Naive thymus-derived CD8-positive, alpha-beta T cell (primary cell): ENCODE measurements at regions not wholly inside any gene's neighbourhood (a gene's known extent, or its start where the extent isn't known, plus 50 kb on each side); places are given as distances from the start of the nearest gene placed in this dataset.
A peak's percentile ranks its signal among the peaks of the same experiment; 100 is the strongest.

ENCODE experiments used
- ATAC-seq, 2 donors: fragments of 150-1000 bp; cut with Tn5 transposase in 1 of 2; sonication (Bioruptor Pico), chemical (Tn5 transposase) in 1 of 2; 1 replicate in 1 of 2; 2 replicates in 1 of 2; pipeline ENCODE4 v1.10.0; 2021; ENCODE audit warnings: mild to moderate bottlenecking in 2 of 2, moderate library complexity in 2 of 2
- POLR2A ChIA-PET: fragments of 350-600 bp; sonication (Branson Sonifier 250); formaldehyde crosslinking; loops from one replicate; lab custom pipeline; 2021; ENCODE audit warnings: antibody characterized with exemption; lab: Charles Lee
- DNase-seq, 10 donors: peaks; one replicate each; pipeline versions ENCODE4 v3.0.0 to v3.0.0-alpha.2; 2020 to 2022
- H3K27ac Mint-ChIP-seq, 10 donors: one replicate each; pipeline ENCODE4 v1.8.0; 2020 to 2022; ENCODE audit warnings: mild to moderate bottlenecking in 10 of 10, mixed read lengths in 10 of 10, moderate library complexity in 4 of 10, inconsistent platforms in 1 of 10
- H3K27me3 Mint-ChIP-seq, 5 donors: one replicate each; pipeline ENCODE4 v1.8.0; 2021 to 2022; ENCODE audit warnings: mixed read lengths in 5 of 5
- H3K36me3 Mint-ChIP-seq, 3 donors: one replicate each; pipeline ENCODE4 v1.8.0; 2020 to 2022; ENCODE audit warnings: mixed read lengths in 3 of 3, mild to moderate bottlenecking in 2 of 3, inconsistent platforms in 1 of 3
- H3K4me1 Mint-ChIP-seq, 4 donors: one replicate each; pipeline ENCODE4 v1.8.0; 2021 to 2022; ENCODE audit warnings: mixed read lengths in 4 of 4
- H3K4me3 Mint-ChIP-seq, 10 donors: one replicate each; pipeline ENCODE4 v1.8.0; 2020 to 2022; ENCODE audit warnings: mild to moderate bottlenecking in 10 of 10, mixed read lengths in 10 of 10, moderate library complexity in 6 of 10, inconsistent platforms in 1 of 10
- H3K9me3 Mint-ChIP-seq, 9 donors: one replicate each; pipeline ENCODE4 v1.8.0; 2020 to 2022; ENCODE audit warnings: mixed read lengths in 9 of 9, mild to moderate bottlenecking in 3 of 9, inconsistent platforms in 1 of 9, moderate library complexity in 1 of 9

- H3K9me3 Mint-ChIP-seq = peaks cover 0 to 33% (median 8%) of the 10 kb centered on the region in 9 donors
- peak overlapping the region in 2 of 10 donors; percentile 44 to 69 for H3K27ac Mint-ChIP-seq
- peaks cover 5 to 26% (median 11%) of the 10 kb centered on the region in 4 donors for H3K4me1 Mint-ChIP-seq
- DNase-seq (no peak), ATAC-seq (no peak)
- H3K36me3 Mint-ChIP-seq = peaks cover 4 to 12% (median 4%) of the 10 kb centered on the region in 3 donors
- H3K4me3 Mint-ChIP-seq = no peak overlapping the region
- POLR2A ChIA-PET = interaction anchor here (0.6 kb wide), 1 partner anchor 457 kb away, joined by 3 read pairs; no protein-coding TSS in a partner anchor
- no peaks in the 10 kb centered on the region for H3K27me3 Mint-ChIP-seq
Measured at GRCh38 chr9:20291201-20291600, 331.1 kb downstream of the MLLT3 start.

- ATAC-seq (no peak), DNase-seq (no peak)
- POLR2A ChIA-PET = interaction anchor here (0.7 to 1.1 kb wide), 2 partner anchors 11 to 24 kb away, joined by 3 read pairs; no protein-coding TSS in a partner anchor
- H3K4me1 Mint-ChIP-seq = peaks cover 14 to 36% (median 19%) of the 10 kb centered on the region in 4 donors
- no peaks in the 10 kb centered on the region for H3K27me3 Mint-ChIP-seq
- H3K4me3 Mint-ChIP-seq = no peak overlapping the region
- H3K27ac Mint-ChIP-seq = no peak overlapping the region
- peaks cover 0 to 33% (median 8%) of the 10 kb centered on the region in 9 donors for H3K9me3 Mint-ChIP-seq
- H3K36me3 Mint-ChIP-seq = peaks cover 4 to 12% (median 4%) of the 10 kb centered on the region in 3 donors
Measured at GRCh38 chr9:20290257-20290656, 332.0 kb downstream of the MLLT3 start.

GRCh38 chr9:20289423-20290010 lies 332.8 kb downstream of the MLLT3 start:
- Mint-ChIP-seq H3K27me3 (no peaks in the 10 kb centered on the region), H3K9me3 (peaks cover 0 to 31% (median 8%) of the 10 kb centered on the region in 9 donors), H3K4me3 (no peak overlapping the region), H3K4me1 (peaks cover 14 to 37% (median 20%) of the 10 kb centered on the region in 4 donors), H3K27ac (no peak overlapping the region), H3K36me3 (peaks cover 4 to 12% (median 4%) of the 10 kb centered on the region in 3 donors)
- POLR2A ChIA-PET = interaction anchor here (0.7 to 1.1 kb wide), 2 partner anchors 10 to 25 kb away, joined by 3 read pairs; no protein-coding TSS in a partner anchor
- DNase-seq (no peak), ATAC-seq (no peak)

GRCh38 chr9:20286969-20287368 lies 335.3 kb downstream of the MLLT3 start:
- ATAC-seq (no peak), DNase-seq (no peak)
- Mint-ChIP-seq H3K27me3 (no peaks in the 10 kb centered on the region), H3K9me3 (peaks cover 0 to 17% (median 7%) of the 10 kb centered on the region in 9 donors), H3K4me1 (peaks cover 14 to 37% (median 20%) of the 10 kb centered on the region in 4 donors), H3K4me3 (no peak overlapping the region), H3K27ac (peak overlapping the region in 1 of 10 donors; percentile 29), H3K36me3 (peaks cover 4 to 12% (median 4%) of the 10 kb centered on the region in 3 donors)
- POLR2A ChIA-PET = no interaction called here

GRCh38 chr9:20286154-20286700 lies 336.1 kb downstream of the MLLT3 start:
- H3K4me3 Mint-ChIP-seq = peak overlapping the region in 1 of 10 donors; percentile 11
- no peaks in the 10 kb centered on the region for H3K27me3 Mint-ChIP-seq
- POLR2A ChIA-PET = interaction anchor here (0.9 kb wide), 1 partner anchor 36 kb away, joined by 4 read pairs; no protein-coding TSS in a partner anchor
- no peak for ATAC-seq
- H3K27ac Mint-ChIP-seq = peak overlapping the region in 1 of 10 donors; percentile 7
- peaks cover 0 to 13% (median 3%) of the 10 kb centered on the region in 9 donors for H3K9me3 Mint-ChIP-seq
- peaks cover 14 to 37% (median 20%) of the 10 kb centered on the region in 4 donors for H3K4me1 Mint-ChIP-seq
- DNase-seq = no peak
- peaks cover 3 to 12% (median 4%) of the 10 kb centered on the region in 3 donors for H3K36me3 Mint-ChIP-seq

GRCh38 chr9:20284601-20285289 lies 337.6 kb downstream of the MLLT3 start:
- peaks cover 0 to 12% (median 3%) of the 10 kb centered on the region in 3 donors for H3K36me3 Mint-ChIP-seq
- peaks cover 11 to 29% (median 24%) of the 10 kb centered on the region in 4 donors for H3K4me1 Mint-ChIP-seq
- POLR2A ChIA-PET = interaction anchor here (0.9 to 1.2 kb wide), 2 partner anchors 10 to 14 kb away, joined by 3 read pairs; no protein-coding TSS in a partner anchor
- H3K4me3 Mint-ChIP-seq = no peak overlapping the region
- DNase-seq (no peak), ATAC-seq (no peak)
- H3K27ac Mint-ChIP-seq = peak overlapping the region in 1 of 10 donors; percentile 8
- no peaks in the 10 kb centered on the region for H3K27me3 Mint-ChIP-seq
- peaks cover 0 to 11% (median 3%) of the 10 kb centered on the region in 9 donors for H3K9me3 Mint-ChIP-seq

- H3K27me3 Mint-ChIP-seq = no peaks in the 10 kb centered on the region
- no peak overlapping the region for H3K4me3 Mint-ChIP-seq
- POLR2A ChIA-PET = interaction anchor here (0.5 to 1.5 kb wide), 2 partner anchors 10 to 326 kb away, joined by 3 read pairs; no protein-coding TSS in a partner anchor
- no peak overlapping the region for H3K27ac Mint-ChIP-seq
- peaks cover 0 to 24% (median 8%) of the 10 kb centered on the region in 9 donors for H3K9me3 Mint-ChIP-seq
- peaks cover 0 to 17% (median 9%) of the 10 kb centered on the region in 3 donors for H3K36me3 Mint-ChIP-seq
- DNase-seq (no peak), ATAC-seq (no peak)
- H3K4me1 Mint-ChIP-seq = peaks cover 2 to 7% (median 4%) of the 10 kb centered on the region in 4 donors
Measured at GRCh38 chr9:20280330-20280729, 342.0 kb downstream of the MLLT3 start.

GRCh38 chr9:20276762-20277161 lies 345.5 kb downstream of the MLLT3 start:
- H3K9me3 Mint-ChIP-seq = peaks cover 0 to 24% (median 8%) of the 10 kb centered on the region in 9 donors
- DNase-seq = no peak
- peaks cover 0 to 19% (median 9%) of the 10 kb centered on the region in 3 donors for H3K36me3 Mint-ChIP-seq
- no peak overlapping the region for H3K4me3 Mint-ChIP-seq
- no peak overlapping the region for H3K27ac Mint-ChIP-seq
- POLR2A ChIA-PET = no interaction called here
- no peaks in the 10 kb centered on the region for H3K27me3 Mint-ChIP-seq
- H3K4me1 Mint-ChIP-seq = peaks cover 3 to 7% (median 5%) of the 10 kb centered on the region in 4 donors
- ATAC-seq = no peak

- POLR2A ChIA-PET = no interaction called here
- no peaks in the 10 kb centered on the region for H3K27me3 Mint-ChIP-seq
- H3K36me3 Mint-ChIP-seq = peaks cover 0 to 6% (median 5%) of the 10 kb centered on the region in 3 donors
- ATAC-seq (no peak), DNase-seq (no peak)
- H3K27ac Mint-ChIP-seq = peak overlapping the region in 1 of 10 donors; percentile 44
- peaks cover 7 to 22% (median 10%) of the 10 kb centered on the region in 4 donors for H3K4me1 Mint-ChIP-seq
- peaks cover 0 to 11% (median 6%) of the 10 kb centered on the region in 9 donors for H3K9me3 Mint-ChIP-seq
- no peak overlapping the region for H3K4me3 Mint-ChIP-seq
Measured at GRCh38 chr9:20271723-20272122, 350.6 kb downstream of the MLLT3 start.

GRCh38 chr9:20271096-20271495 lies 351.2 kb downstream of the MLLT3 start:
- H3K36me3 Mint-ChIP-seq = peaks cover 0 to 9% (median 8%) of the 10 kb centered on the region in 3 donors
- peaks cover 0 to 12% (median 6%) of the 10 kb centered on the region in 9 donors for H3K9me3 Mint-ChIP-seq
- DNase-seq (peak in 2 of 10 donors; percentile 6 to 12), ATAC-seq (peak in 1 of 2 donors; percentile 39)
- POLR2A ChIA-PET = no interaction called here
- H3K27me3 Mint-ChIP-seq = no peaks in the 10 kb centered on the region
- no peak overlapping the region for H3K4me3 Mint-ChIP-seq
- H3K27ac Mint-ChIP-seq = no peak overlapping the region
- H3K4me1 Mint-ChIP-seq = peaks cover 7 to 22% (median 11%) of the 10 kb centered on the region in 4 donors

- no peak for ATAC-seq
- POLR2A ChIA-PET = no interaction called here
- Mint-ChIP-seq H3K4me1 (peaks cover 7 to 22% (median 11%) of the 10 kb centered on the region in 4 donors), H3K27ac (no peak overlapping the region), H3K9me3 (peaks cover 0 to 10% (median 6%) of the 10 kb centered on the region in 9 donors), H3K4me3 (no peak overlapping the region), H3K27me3 (no peaks in the 10 kb centered on the region), H3K36me3 (peaks cover 0 to 6% (median 5%) of the 10 kb centered on the region in 3 donors)
- DNase-seq = no peak
Measured at GRCh38 chr9:20270161-20270560, 352.1 kb downstream of the MLLT3 start.

GRCh38 chr9:20269620-20270019 lies 352.7 kb downstream of the MLLT3 start:
- ATAC-seq = no peak
- Mint-ChIP-seq H3K4me1 (peaks cover 7 to 22% (median 11%) of the 10 kb centered on the region in 4 donors), H3K9me3 (peaks cover 0 to 9% (median 6%) of the 10 kb centered on the region in 9 donors), H3K36me3 (peaks cover 0 to 6% (median 5%) of the 10 kb centered on the region in 3 donors), H3K27me3 (no peaks in the 10 kb centered on the region), H3K27ac (peak overlapping the region in 1 of 10 donors; percentile 6), H3K4me3 (no peak overlapping the region)
- POLR2A ChIA-PET = no interaction called here
- DNase-seq = no peak
